ENCODE measurements at regions not wholly inside any gene's neighbourhood (a gene's known extent, or its start where the extent isn't known, plus 50 kb on each side); places are given as distances from the start of the nearest gene placed in this dataset.
"Not testable (repeated sequence)": the region's sequence is repeated elsewhere in the genome, so short reads cannot be mapped to it uniquely, and the experiment has no call there.

- WGBS, 4 donors = 56 to 80% (median 73%) methylated on average over 1 of the region's 1 CpG
These were observed 545.9 kb upstream of the KLF4 start for GRCh38 chr9:108035487-108035886.

GRCh38 chr9:108033976-108034964, 544.7 kb upstream of the KLF4 start:
- no peaks in the 10 kb centered on the region for H3K9me3 ChIP-seq (replicated peaks in 1 of 3)
- DNase-seq = no peak
- no peak overlapping the region for H3K4me3 ChIP-seq
- 69 to 76% (median 72%) methylated on average over 5 of the region's 5 CpGs for WGBS, 4 donors
- no peaks in the 10 kb centered on the region for H3K4me1 ChIP-seq (replicated peaks in 1 of 2)
- TF ChIP-seq CTCF (IDR thresholded peaks at IDR 0.05) (no peak), POLR2A (IDR thresholded peaks at IDR 0.05) (no peak)
- intact Hi-C loops (cut with DNase I) = no loop called here
- no peak overlapping the region for H3K27ac ChIP-seq
- H3K27me3 ChIP-seq = no peaks in the 10 kb centered on the region
- no peaks in the 10 kb centered on the region for H3K36me3 ChIP-seq (replicated peaks in 1 of 2)

More at GRCh38 chr9:108035487-108035886, 545.9 kb upstream of the KLF4 start:
- H3K9me3 ChIP-seq (replicated peaks in 1 of 3) = no peaks in the 10 kb centered on the region
- no peak overlapping the region for H3K4me3 ChIP-seq
- no peaks in the 10 kb centered on the region for H3K4me1 ChIP-seq (replicated peaks in 1 of 2)
- intact Hi-C loops (cut with DNase I) = no loop called here
- no peaks in the 10 kb centered on the region for H3K36me3 ChIP-seq (replicated peaks in 1 of 2)
- H3K27me3 ChIP-seq = no peaks in the 10 kb centered on the region
- DNase-seq = no peak
- H3K27ac ChIP-seq = no peak overlapping the region
- TF ChIP-seq CTCF (IDR thresholded peaks at IDR 0.05) = no peak
- no peak for TF ChIP-seq POLR2A (IDR thresholded peaks at IDR 0.05)

GRCh38 chr9:108032079-108032478, 542.5 kb upstream of the KLF4 start:
- WGBS, 4 donors = 80 to 100% (median 85%) methylated on average over 3 to 9 of the region's 9 CpGs

GRCh38 chr9:108031221-108031620, 541.7 kb upstream of the KLF4 start:
- DNase-seq; H3K27me3 ChIP-seq; H3K4me1 ChIP-seq (replicated peaks in 1 of 2); H3K4me3 ChIP-seq; H3K9me3 ChIP-seq (replicated peaks in 1 of 3); intact Hi-C loops (cut with DNase I); H3K27ac ChIP-seq; H3K36me3 ChIP-seq (replicated peaks in 1 of 2): not testable (repeated sequence)
- WGBS, 4 donors = 85 to 89% (median 87%) methylated on average over 11 of the region's 11 CpGs

More at GRCh38 chr9:108032079-108032478, 542.5 kb upstream of the KLF4 start:
- H3K9me3 ChIP-seq (replicated peaks in 1 of 3); H3K27ac ChIP-seq; H3K27me3 ChIP-seq; H3K36me3 ChIP-seq (replicated peaks in 1 of 2); DNase-seq; H3K4me1 ChIP-seq (replicated peaks in 1 of 2); H3K4me3 ChIP-seq; intact Hi-C loops (cut with DNase I): not testable (repeated sequence)

- H3K4me1 ChIP-seq (replicated peaks in 1 of 2); H3K27ac ChIP-seq; intact Hi-C loops (cut with DNase I); H3K36me3 ChIP-seq (replicated peaks in 1 of 2); DNase-seq; H3K4me3 ChIP-seq; H3K27me3 ChIP-seq; H3K9me3 ChIP-seq (replicated peaks in 1 of 3): not testable (repeated sequence)
- 93 to 98% (median 95%) methylated on average over 4 of the region's 4 CpGs for WGBS, 4 donors
These were observed 537.1 kb upstream of the KLF4 start for GRCh38 chr9:108026718-108027117.

GRCh38 chr9:108024604-108025003, 535.0 kb upstream of the KLF4 start:
- intact Hi-C loops (cut with DNase I) = no loop called here
- H3K27me3 ChIP-seq = no peaks in the 10 kb centered on the region
- no peaks in the 10 kb centered on the region for H3K9me3 ChIP-seq (replicated peaks in 1 of 3)
- no peak overlapping the region for H3K27ac ChIP-seq
- DNase-seq = no peak
- no peak overlapping the region for H3K4me3 ChIP-seq
- H3K36me3 ChIP-seq (replicated peaks in 1 of 2) = no peaks in the 10 kb centered on the region
- no peak for TF ChIP-seq POLR2A (IDR thresholded peaks at IDR 0.05)
- no peaks in the 10 kb centered on the region for H3K4me1 ChIP-seq (replicated peaks in 1 of 2)

All from adrenal gland (tissue), 9 donors.